Natural killer cell (primary cell): ENCODE measurements at regions not wholly inside any gene's neighbourhood (a gene's known extent, or its start where the extent isn't known, plus 50 kb on each side); places are given as distances from the start of the nearest gene placed in this dataset.

ENCODE experiments used
- ATAC-seq, 3 donors: fragments of 150-1000 bp in 2 of 3; fragments of 200-7000 bp in 1 of 3; cut with Tn5 transposase; 1 replicate in 1 of 3; 2 replicates in 2 of 3; pipeline ENCODE4 v1.10.0; 2021; ENCODE audit warnings: mild to moderate bottlenecking in 2 of 3, moderate library complexity in 2 of 3
- DNase-seq, 2 donors: peaks; one replicate each; pipeline versions ENCODE4 v3.0.0 to v3.0.0-alpha.2; 2013 to 2021; ENCODE audit warnings: mixed read lengths in 1 of 2
- H3K27ac ChIP-seq: one replicate; pipeline ENCODE4 v1.5.1; 2013; ENCODE audit warnings: mild to moderate bottlenecking, low read length
- H3K27me3 ChIP-seq: one replicate; pipeline ENCODE4 v1.6.1; 2013; ENCODE audit warnings: low read length; ENCODE audit not compliant: control insufficient read depth, insufficient read depth
- H3K36me3 ChIP-seq: one replicate; pipeline ENCODE4 v1.6.1; 2013; ENCODE audit warnings: low read length; ENCODE audit not compliant: control insufficient read depth, insufficient read depth
- H3K4me1 ChIP-seq: one replicate; pipeline ENCODE4 v1.6.1; 2013; ENCODE audit warnings: low read length; ENCODE audit not compliant: control insufficient read depth, insufficient read depth
- H3K4me3 ChIP-seq: one replicate; pipeline ENCODE4 v1.5.1; 2013; ENCODE audit warnings: low read length
- H3K9me3 ChIP-seq: one replicate; pipeline ENCODE4 v1.6.1; 2013; ENCODE audit warnings: low read length; ENCODE audit not compliant: control insufficient read depth, insufficient read depth
- H3K27ac Mint-ChIP-seq, 2 donors: one replicate each; pipeline ENCODE4 v1.8.0; 2022; ENCODE audit warnings: mild to moderate bottlenecking in 2 of 2, mixed read lengths in 2 of 2, moderate library complexity in 1 of 2
- H3K27me3 Mint-ChIP-seq, 2 donors: one replicate each; pipeline ENCODE4 v1.8.0; 2022; ENCODE audit warnings: low read depth in 2 of 2, mixed read lengths in 2 of 2
- H3K36me3 Mint-ChIP-seq: one replicate; pipeline ENCODE4 v1.8.0; 2022; ENCODE audit warnings: mixed read lengths
- H3K4me1 Mint-ChIP-seq, 2 donors: one replicate each; pipeline ENCODE4 v1.8.0; 2022; ENCODE audit warnings: mixed read lengths in 2 of 2
- H3K4me3 Mint-ChIP-seq: one replicate; pipeline ENCODE4 v1.8.0; 2022; ENCODE audit warnings: mild to moderate bottlenecking, moderate library complexity, mixed read lengths
- H3K9me3 Mint-ChIP-seq, 2 donors: one replicate each; pipeline ENCODE4 v1.8.0; 2022; ENCODE audit warnings: mixed read lengths in 2 of 2
- WGBS: methylation state at CpG from one replicate; pipeline ENCODE4 v1.1.7; 2013; ENCODE audit warnings: missing lambda C conversion rate; ENCODE audit not compliant: insufficient coverage; 5-methylcytosine and 5-hydroxymethylcytosine counted together
- intact Hi-C: fragments of 100-400 bp; cut with micrococcal nuclease; formaldehyde crosslinking; loops from one replicate; pipeline ENCODE4 v1.14.2; 2022
- TF ChIP-seq, protein P1 (sequence below): fragments of 200-600 bp; IDR thresholded peaks from one replicate; pipeline ENCODE4 v1.8.0; 2022; ENCODE audit warnings: antibody characterized with exemption

DNA sequence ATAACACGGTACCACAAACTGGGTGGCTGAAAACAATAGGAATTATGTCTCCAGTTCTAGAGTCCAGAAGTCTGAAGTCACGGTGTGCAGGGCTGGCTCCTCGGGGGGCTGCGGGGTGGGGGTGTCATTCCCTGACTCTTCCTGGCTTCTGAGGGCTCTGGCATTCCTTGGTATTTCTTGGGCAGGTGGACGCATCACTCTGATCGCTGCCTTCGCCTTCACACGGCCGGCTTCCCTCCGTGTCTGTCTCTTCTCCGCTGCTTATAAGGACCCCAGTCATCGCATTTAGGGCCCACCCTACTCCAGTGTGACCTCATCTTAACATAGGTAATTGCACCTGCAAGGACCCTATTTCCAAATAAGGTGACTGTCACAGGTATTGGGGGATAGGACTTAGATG, 134.6 kb downstream of the CPZ start:
- Mint-ChIP-seq H3K9me3 (no peaks in the 10 kb centered on the region), H3K27me3 (no peaks in the 10 kb centered on the region), H3K4me3 (no peak overlapping the region), H3K27ac (peak overlapping the region in 1 of 2 donors; percentile 27), H3K36me3 (no peaks in the 10 kb centered on the region), H3K4me1 (peaks cover 0 to 10% of the 10 kb centered on the region in 2 donors)
- no peaks in the 10 kb centered on the region for H3K36me3 ChIP-seq
- H3K4me1 ChIP-seq = no peaks in the 10 kb centered on the region
- TF ChIP-seq, protein P1, sequence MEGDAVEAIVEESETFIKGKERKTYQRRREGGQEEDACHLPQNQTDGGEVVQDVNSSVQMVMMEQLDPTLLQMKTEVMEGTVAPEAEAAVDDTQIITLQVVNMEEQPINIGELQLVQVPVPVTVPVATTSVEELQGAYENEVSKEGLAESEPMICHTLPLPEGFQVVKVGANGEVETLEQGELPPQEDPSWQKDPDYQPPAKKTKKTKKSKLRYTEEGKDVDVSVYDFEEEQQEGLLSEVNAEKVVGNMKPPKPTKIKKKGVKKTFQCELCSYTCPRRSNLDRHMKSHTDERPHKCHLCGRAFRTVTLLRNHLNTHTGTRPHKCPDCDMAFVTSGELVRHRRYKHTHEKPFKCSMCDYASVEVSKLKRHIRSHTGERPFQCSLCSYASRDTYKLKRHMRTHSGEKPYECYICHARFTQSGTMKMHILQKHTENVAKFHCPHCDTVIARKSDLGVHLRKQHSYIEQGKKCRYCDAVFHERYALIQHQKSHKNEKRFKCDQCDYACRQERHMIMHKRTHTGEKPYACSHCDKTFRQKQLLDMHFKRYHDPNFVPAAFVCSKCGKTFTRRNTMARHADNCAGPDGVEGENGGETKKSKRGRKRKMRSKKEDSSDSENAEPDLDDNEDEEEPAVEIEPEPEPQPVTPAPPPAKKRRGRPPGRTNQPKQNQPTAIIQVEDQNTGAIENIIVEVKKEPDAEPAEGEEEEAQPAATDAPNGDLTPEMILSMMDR = no peak
- H3K9me3 ChIP-seq = no peaks in the 10 kb centered on the region
- ATAC-seq (no peak), DNase-seq (no peak)
- H3K27ac ChIP-seq = no peak overlapping the region
- H3K27me3 ChIP-seq = no peaks in the 10 kb centered on the region
- no peak overlapping the region for H3K4me3 ChIP-seq
- 67% methylated on average over 12 of the region's 12 CpGs for WGBS
- intact Hi-C loops = no loop called here

GRCh38 chr4:8726344-8726851, 133.8 kb downstream of the CPZ start:
- TF ChIP-seq, protein P1 = no peak
- 62% methylated on average over 9 of the region's 9 CpGs for WGBS
- intact Hi-C loops = no loop called here
- no peak overlapping the region for H3K4me3 Mint-ChIP-seq
- Histone ChIP-seq H3K9me3 (no peaks in the 10 kb centered on the region), H3K36me3 (no peaks in the 10 kb centered on the region), H3K4me3 (no peak overlapping the region), H3K27ac (no peak overlapping the region), H3K4me1 (no peaks in the 10 kb centered on the region), H3K27me3 (no peaks in the 10 kb centered on the region)
- ATAC-seq (no peak), DNase-seq (no peak)
- peaks cover 0 to 10% of the 10 kb centered on the region in 2 donors for H3K4me1 Mint-ChIP-seq
- no peaks in the 10 kb centered on the region for H3K9me3 Mint-ChIP-seq
- no peaks in the 10 kb centered on the region for H3K36me3 Mint-ChIP-seq
- no peaks in the 10 kb centered on the region for H3K27me3 Mint-ChIP-seq
- no peak overlapping the region for H3K27ac Mint-ChIP-seq

- no peaks in the 10 kb centered on the region for H3K27me3 ChIP-seq
- Mint-ChIP-seq H3K36me3 (no peaks in the 10 kb centered on the region), H3K9me3 (no peaks in the 10 kb centered on the region), H3K27ac (no peak overlapping the region), H3K27me3 (no peaks in the 10 kb centered on the region), H3K4me3 (no peak overlapping the region), H3K4me1 (peaks cover 0 to 10% of the 10 kb centered on the region in 2 donors)
- no peak overlapping the region for H3K4me3 ChIP-seq
- ATAC-seq (no peak), DNase-seq (no peak)
- H3K36me3 ChIP-seq = no peaks in the 10 kb centered on the region
- TF ChIP-seq, protein P1 = no peak
- H3K4me1 ChIP-seq = no peaks in the 10 kb centered on the region
- H3K27ac ChIP-seq = no peak overlapping the region
- H3K9me3 ChIP-seq = no peaks in the 10 kb centered on the region
- intact Hi-C loops = no loop called here
- 88% methylated on average over 9 of the region's 10 CpGs for WGBS
Observed at GRCh38 chr4:8725845-8726244, 133.3 kb downstream of the CPZ start.
